ENCODE measurements at regions not wholly inside any gene's neighbourhood (a gene's known extent, or its start where the extent isn't known, plus 50 kb on each side); places are given as distances from the start of the nearest gene placed in this dataset.

GRCh38 chr14:101017209-101017608 is 113.7 kb upstream of the RTL1 start:
- no peaks in the 10 kb centered on the region for H3K79me2 ChIP-seq (ENCODE audit: control insufficient read depth, insufficient read depth, low read length)
- peaks cover 0 to 3% of the 10 kb centered on the region in 2 experiments for H3K36me3 ChIP-seq (ENCODE audit: control insufficient read depth in 2 of 2, extremely low read depth in 1 of 2, insufficient read depth in 2 of 2, low read length in 2 of 2)
- FAIRE-seq = no peak
- H3K27me3 ChIP-seq (ENCODE audit: control insufficient read depth in 2 of 2, insufficient read depth in 2 of 2, low read length in 2 of 2) = no peaks in the 10 kb centered on the region
- no peak overlapping the region for H3K9ac ChIP-seq (replicated peaks; ENCODE audit: extremely low read depth, insufficient read depth, low read length)
- POLR2A ChIA-PET = no interaction called here
- dilution Hi-C loops (cut with MboI; ENCODE audit: extremely low pct_ligation_motif_present, low sequenced_read_pairs) (no loop called here), intact Hi-C loops (cut with micrococcal nuclease) (no loop called here)
- H4K20me1 ChIP-seq (replicated peaks; ENCODE audit: control insufficient read depth, extremely low read depth, insufficient read depth, low read length) = no peaks in the 10 kb centered on the region
- no peak overlapping the region for H3K4me3 ChIP-seq (replicated peaks in 1 of 3; ENCODE audit: insufficient read depth in 1 of 3, low read depth in 1 of 3, low read length in 3 of 3)
- H3K9me1 ChIP-seq (replicated peaks; ENCODE audit: control insufficient read depth, extremely low read depth, insufficient read depth, low read length) = no peaks in the 10 kb centered on the region
- H3K4me1 ChIP-seq (ENCODE audit: control insufficient read depth, extremely low read depth, insufficient read depth, low read length) = no peaks in the 10 kb centered on the region
- H3K27ac ChIP-seq (ENCODE audit: insufficient read depth, low read depth, low read length) = no peak overlapping the region
- H2AFZ ChIP-seq (ENCODE audit: low read depth, low read length) = no peak overlapping the region
- CTCF ChIA-PET = no interaction called here
- no peaks in the 10 kb centered on the region for H3K9me3 ChIP-seq (replicated peaks; ENCODE audit: control insufficient read depth, insufficient read depth, low read length)
- no TSS peak for BruUV-seq (replicated peaks)
- no peak overlapping the region for H3K4me2 ChIP-seq (ENCODE audit: insufficient read depth, low read length)
- TF ChIP-seq JUN (IDR thresholded peaks at IDR 0.05; ENCODE audit: borderline replicate concordance, insufficient read depth, insufficient read length, low read depth) (no peak), MAX (IDR thresholded peaks at IDR 0.05; ENCODE audit: insufficient read depth, insufficient read length) (no peak), POLR2A (IDR thresholded peaks at IDR 0.05; ENCODE audit: low read depth, low read length) (no peak), FOS (IDR thresholded peaks at IDR 0.05; ENCODE audit: borderline replicate concordance, insufficient read depth, low read length) (no peak), GATA2 (IDR thresholded peaks at IDR 0.05; ENCODE audit: insufficient read depth, insufficient read length, low read depth, low read length) (no peak), CTCF (IDR thresholded peaks at IDR 0.05; ENCODE audit: extremely low read depth in 1 of 2, insufficient read depth in 1 of 2, low read depth in 1 of 2, low read length in 2 of 2) (no peak), EZH2 (IDR thresholded peaks at IDR 0.05; ENCODE audit: borderline replicate concordance, low read depth, low read length, severe bottlenecking) (no peak), MYC (IDR thresholded peaks at IDR 0.05; ENCODE audit: low read depth, low read length) (no peak), POLR2AphosphoS5 (IDR thresholded peaks at IDR 0.05; ENCODE audit: insufficient read depth, low read depth, low read length) (no peak)
- DNase-seq (ENCODE audit: low read depth, low spot score) = no peak

Measured in endothelial cell of umbilical vein (primary cell).